ENCODE measurements at regions not wholly inside any gene's neighbourhood (a gene's known extent, or its start where the extent isn't known, plus 50 kb on each side); places are given as distances from the start of the nearest gene placed in this dataset.

- no peak overlapping the region for H3K27ac ChIP-seq
- intact Hi-C loops (cut with DNase I) = no loop called here
- H3K4me1 ChIP-seq = no peaks in the 10 kb centered on the region
- no peaks in the 10 kb centered on the region for H3K36me3 ChIP-seq
- no peak overlapping the region for H3K4me3 ChIP-seq
- TF ChIP-seq CTCF (IDR thresholded peaks at IDR 0.05) = no peak
- H3K9me3 ChIP-seq = no peaks in the 10 kb centered on the region
- H3K27me3 ChIP-seq = no peaks in the 10 kb centered on the region
- no peak for DNase-seq (ENCODE audit: low spot score in 2 of 2)
These were observed 60.0 kb upstream of the TEX13D start for GRCh38 chrX:124272370-124272982.

- no peaks in the 10 kb centered on the region for H3K36me3 ChIP-seq
- no peaks in the 10 kb centered on the region for H3K4me1 ChIP-seq
- no peaks in the 10 kb centered on the region for H3K27me3 ChIP-seq
- TF ChIP-seq CTCF (IDR thresholded peaks at IDR 0.05) = no peak
- no peak overlapping the region for H3K4me3 ChIP-seq
- intact Hi-C loops (cut with DNase I) = no loop called here
- no peak for DNase-seq (ENCODE audit: low spot score in 2 of 2)
- H3K27ac ChIP-seq = no peak overlapping the region
- H3K9me3 ChIP-seq = no peaks in the 10 kb centered on the region
These were observed 57.9 kb upstream of the TEX13D start for GRCh38 chrX:124274438-124275181.

GRCh38 chrX:124275182-124275894, 57.1 kb upstream of the TEX13D start:
- H3K27ac ChIP-seq = no peak overlapping the region

GRCh38 chrX:124280294-124280902, 52.1 kb upstream of the TEX13D start:
- intact Hi-C loops (cut with DNase I) = no loop called here
- Histone ChIP-seq H3K27me3 (no peaks in the 10 kb centered on the region), H3K36me3 (no peaks in the 10 kb centered on the region), H3K4me1 (no peaks in the 10 kb centered on the region), H3K4me3 (no peak overlapping the region), H3K27ac (no peak overlapping the region), H3K9me3 (no peaks in the 10 kb centered on the region)
- no peak for DNase-seq (ENCODE audit: low spot score in 2 of 2)
- no peak for TF ChIP-seq CTCF (IDR thresholded peaks at IDR 0.05)

More at GRCh38 chrX:124275182-124275894, 57.1 kb upstream of the TEX13D start:
- Histone ChIP-seq H3K27me3 (no peaks in the 10 kb centered on the region), H3K36me3 (no peaks in the 10 kb centered on the region), H3K4me3 (no peak overlapping the region), H3K9me3 (no peaks in the 10 kb centered on the region), H3K4me1 (no peaks in the 10 kb centered on the region)
- no peak for DNase-seq (ENCODE audit: low spot score in 2 of 2)
- no peak for TF ChIP-seq CTCF (IDR thresholded peaks at IDR 0.05)
- intact Hi-C loops (cut with DNase I) = no loop called here

GRCh38 chrX:124282580-124282979, 49.9 kb upstream of the TEX13D start:
- DNase-seq (ENCODE audit: low spot score in 2 of 2) = no peak
- no peaks in the 10 kb centered on the region for H3K36me3 ChIP-seq
- intact Hi-C loops (cut with DNase I) = no loop called here
- H3K27me3 ChIP-seq = no peaks in the 10 kb centered on the region
- TF ChIP-seq CTCF (IDR thresholded peaks at IDR 0.05) = no peak
- no peak overlapping the region for H3K27ac ChIP-seq
- no peaks in the 10 kb centered on the region for H3K4me1 ChIP-seq
- H3K4me3 ChIP-seq = no peak overlapping the region
- H3K9me3 ChIP-seq = no peaks in the 10 kb centered on the region

Measured in ascending aorta (tissue), 2 donors.